GM21447 (cell line): ENCODE measurements at regions not wholly inside any gene's neighbourhood (a gene's known extent, or its start where the extent isn't known, plus 50 kb on each side); places are given as distances from the start of the nearest gene placed in this dataset.

Experiments
- ATAC-seq: cut with Tn5 transposase; IDR thresholded peaks from one replicate; pipeline ENCODE4 v1.9.1; 2021; ENCODE audit not compliant: unreplicated experiment

GRCh38 chr9:4386819-4387218 is 87.0 kb upstream of the GLIS3 start:
- ATAC-seq = no peak

GRCh38 chr9:4384750-4385149 is 84.9 kb upstream of the GLIS3 start:
- ATAC-seq = no peak

GRCh38 chr9:4382722-4383317 is 83.0 kb upstream of the GLIS3 start:
- ATAC-seq = peak; percentile 69

GRCh38 chr9:4381744-4382143 is 81.9 kb upstream of the GLIS3 start:
- ATAC-seq = no peak

GRCh38 chr9:4380406-4380805 is 80.5 kb upstream of the GLIS3 start:
- ATAC-seq = no peak

GRCh38 chr9:4375424-4376200 is 75.7 kb upstream of the GLIS3 start:
- ATAC-seq = no peak

- ATAC-seq = no peak
Measured at GRCh38 chr9:4371108-4371507, 71.2 kb upstream of the GLIS3 start.

- ATAC-seq = no peak
Measured at GRCh38 chr9:4370501-4370900, 70.6 kb upstream of the GLIS3 start.

GRCh38 chr9:4366591-4367330 is 66.9 kb upstream of the GLIS3 start:
- ATAC-seq = no peak

- no peak for ATAC-seq
Measured at GRCh38 chr9:4365055-4365454, 65.2 kb upstream of the GLIS3 start.

GRCh38 chr9:4362281-4362680 is 62.4 kb upstream of the GLIS3 start:
- no peak for ATAC-seq

- no peak for ATAC-seq
Measured at GRCh38 chr9:4359016-4359415, 59.1 kb upstream of the GLIS3 start.

- ATAC-seq = no peak
Measured at GRCh38 chr9:4357929-4358328, 58.1 kb upstream of the GLIS3 start.

- no peak for ATAC-seq
Measured at GRCh38 chr9:4356306-4356705, 56.4 kb upstream of the GLIS3 start.

GRCh38 chr9:4353236-4353635 is 53.4 kb upstream of the GLIS3 start:
- ATAC-seq = no peak

GRCh38 chr9:4349816-4350418 is 50.0 kb upstream of the GLIS3 start:
- ATAC-seq = no peak
